ENCODE measurements at regions not wholly inside any gene's neighbourhood (a gene's known extent, or its start where the extent isn't known, plus 50 kb on each side); places are given as distances from the start of the nearest gene placed in this dataset.
"Not testable (repeated sequence)": the region's sequence is repeated elsewhere in the genome, so short reads cannot be mapped to it uniquely, and the experiment has no call there.

DNA sequence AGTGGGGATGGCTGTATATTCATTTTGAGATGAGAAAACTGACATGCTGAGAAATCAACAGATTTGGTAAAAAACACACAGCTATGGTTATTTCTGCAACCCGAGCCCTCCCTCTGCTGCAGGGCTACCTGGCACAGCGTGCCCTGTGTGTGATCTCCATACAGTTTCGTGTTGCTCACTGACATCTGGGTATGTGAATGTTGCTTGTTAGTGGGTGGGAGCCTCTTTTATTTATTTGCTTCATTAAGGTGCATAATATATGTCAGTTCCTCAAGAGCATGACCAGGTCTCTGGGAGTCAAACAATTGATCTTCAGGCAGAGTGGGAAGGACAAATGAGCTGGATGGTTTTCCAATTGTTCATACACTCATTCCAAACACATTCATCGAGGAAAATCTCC is 139.1 kb upstream of the FHL2 start:
- H3K36me3 ChIP-seq (replicated peaks in 1 of 2; ENCODE audit: control insufficient read depth in 2 of 2, insufficient read depth in 2 of 2, low read length in 2 of 2): no peaks in the 10 kb centered on the region
- H3K79me1 ChIP-seq (ENCODE audit: low read depth, low read length): no peaks in the 10 kb centered on the region
- no peak overlapping the region for H3K18ac ChIP-seq (ENCODE audit: low read length)
- H2AFZ ChIP-seq (ENCODE audit: low read length): no peak overlapping the region
- H2BK12ac ChIP-seq (ENCODE audit: low read length): no peak overlapping the region
- H3K23ac ChIP-seq (ENCODE audit: low read depth, low read length, poor library complexity): no peak overlapping the region
- no peak overlapping the region for H3K27ac ChIP-seq (replicated peaks; ENCODE audit: low read length)
- DNase-seq (ENCODE audit: low spot score): no peak
- no peak overlapping the region for H3K4ac ChIP-seq (ENCODE audit: low read length)
- H3K4me1 ChIP-seq (ENCODE audit: control insufficient read depth in 2 of 2, insufficient read depth in 1 of 2, low read depth in 1 of 2, low read length in 2 of 2): no peaks in the 10 kb centered on the region
- WGBS, 2 donors (ENCODE audit: extremely low coverage in 2 of 2, insufficient read length in 2 of 2, insufficient replicate concordance in 1 of 2): no CpG with 5 or more reads among the region's 4 CpGs
- H4K8ac ChIP-seq (ENCODE audit: low read depth, low read length): no peak overlapping the region
- no peak overlapping the region for H2BK5ac ChIP-seq (ENCODE audit: low read length)
- H3K4me2 ChIP-seq (ENCODE audit: insufficient read depth, low read length, poor library complexity, severe bottlenecking): no peak overlapping the region
- no peak overlapping the region for H3K14ac ChIP-seq (ENCODE audit: low read length)
- no peak overlapping the region for H2BK15ac ChIP-seq (ENCODE audit: low read length)
- no peak overlapping the region for H2BK120ac ChIP-seq (ENCODE audit: low read depth, low read length)
- H3K27me3 ChIP-seq (ENCODE audit: control insufficient read depth in 3 of 3, insufficient read depth in 3 of 3, low read depth in 1 of 3, low read length in 3 of 3): peaks cover 0 to 18% (median 0%) of the 10 kb centered on the region in 3 experiments
- no peak overlapping the region for H3K4me3 ChIP-seq (ENCODE audit: low read length in 2 of 2)
- H3K9me3 ChIP-seq (replicated peaks in 1 of 2; ENCODE audit: control insufficient read depth in 2 of 2, insufficient read depth in 1 of 2, low read depth in 1 of 2, low read length in 2 of 2): no peaks in the 10 kb centered on the region
- no peak overlapping the region for H2AK5ac ChIP-seq (ENCODE audit: low read depth, low read length)
- H4K91ac ChIP-seq (ENCODE audit: low read depth, low read length, poor library complexity): no peak overlapping the region
- H3K9ac ChIP-seq (ENCODE audit: low read depth, low read length, poor library complexity): no peak overlapping the region

- no peak for DNase-seq (ENCODE audit: low spot score)
- Histone ChIP-seq H2BK120ac (ENCODE audit: low read depth, low read length) (no peak overlapping the region), H3K4me2 (ENCODE audit: insufficient read depth, low read length, poor library complexity, severe bottlenecking) (no peak overlapping the region), H3K18ac (ENCODE audit: low read length) (no peak overlapping the region), H3K27ac (replicated peaks; ENCODE audit: low read length) (no peak overlapping the region), H3K27me3 (ENCODE audit: control insufficient read depth in 3 of 3, insufficient read depth in 3 of 3, low read depth in 1 of 3, low read length in 3 of 3) (peaks cover 0 to 18% (median 0%) of the 10 kb centered on the region in 3 experiments), H2BK5ac (ENCODE audit: low read length) (no peak overlapping the region), H3K23ac (ENCODE audit: low read depth, low read length, poor library complexity) (no peak overlapping the region), H2BK15ac (ENCODE audit: low read length) (no peak overlapping the region), H3K79me1 (ENCODE audit: low read depth, low read length) (no peaks in the 10 kb centered on the region), H2BK12ac (ENCODE audit: low read length) (no peak overlapping the region), H3K9me3 (replicated peaks in 1 of 2; ENCODE audit: control insufficient read depth in 2 of 2, insufficient read depth in 1 of 2, low read depth in 1 of 2, low read length in 2 of 2) (no peaks in the 10 kb centered on the region), H3K9ac (ENCODE audit: low read depth, low read length, poor library complexity) (no peak overlapping the region), H3K4me1 (ENCODE audit: control insufficient read depth in 2 of 2, insufficient read depth in 1 of 2, low read depth in 1 of 2, low read length in 2 of 2) (no peaks in the 10 kb centered on the region), H4K91ac (ENCODE audit: low read depth, low read length, poor library complexity) (no peak overlapping the region), H2AFZ (ENCODE audit: low read length) (no peak overlapping the region), H4K8ac (ENCODE audit: low read depth, low read length) (no peak overlapping the region), H3K14ac (ENCODE audit: low read length) (peak overlapping the region; percentile 57), H3K36me3 (replicated peaks in 1 of 2; ENCODE audit: control insufficient read depth in 2 of 2, insufficient read depth in 2 of 2, low read length in 2 of 2) (no peaks in the 10 kb centered on the region), H3K4me3 (ENCODE audit: low read length in 2 of 2) (no peak overlapping the region), H3K4ac (ENCODE audit: low read length) (no peak overlapping the region), H2AK5ac (ENCODE audit: low read depth, low read length) (no peak overlapping the region)
- WGBS, 2 donors (ENCODE audit: extremely low coverage in 2 of 2, insufficient read length in 2 of 2, insufficient replicate concordance in 1 of 2): no CpG with 5 or more reads among the region's 7 CpGs
Measured at GRCh38 chr2:105537466-105537865, 138.6 kb upstream of the FHL2 start.

GRCh38 chr2:105536175-105536574 is 137.3 kb upstream of the FHL2 start:
- Histone ChIP-seq H4K8ac (ENCODE audit: low read depth, low read length) (no peak overlapping the region), H3K14ac (ENCODE audit: low read length) (no peak overlapping the region), H3K27me3 (ENCODE audit: control insufficient read depth in 3 of 3, insufficient read depth in 3 of 3, low read depth in 1 of 3, low read length in 3 of 3) (peaks cover 0 to 12% (median 0%) of the 10 kb centered on the region in 3 experiments), H2BK120ac (ENCODE audit: low read depth, low read length) (no peak overlapping the region), H3K27ac (replicated peaks; ENCODE audit: low read length) (no peak overlapping the region), H2BK15ac (ENCODE audit: low read length) (no peak overlapping the region), H3K4me2 (ENCODE audit: insufficient read depth, low read length, poor library complexity, severe bottlenecking) (no peak overlapping the region), H3K4ac (ENCODE audit: low read length) (no peak overlapping the region), H3K36me3 (replicated peaks in 1 of 2; ENCODE audit: control insufficient read depth in 2 of 2, insufficient read depth in 2 of 2, low read length in 2 of 2) (no peaks in the 10 kb centered on the region), H3K79me1 (ENCODE audit: low read depth, low read length) (no peaks in the 10 kb centered on the region), H3K4me1 (ENCODE audit: control insufficient read depth in 2 of 2, insufficient read depth in 1 of 2, low read depth in 1 of 2, low read length in 2 of 2) (no peaks in the 10 kb centered on the region), H3K4me3 (ENCODE audit: low read length in 2 of 2) (no peak overlapping the region), H4K91ac (ENCODE audit: low read depth, low read length, poor library complexity) (no peak overlapping the region), H2AK5ac (ENCODE audit: low read depth, low read length) (no peak overlapping the region), H3K9ac (ENCODE audit: low read depth, low read length, poor library complexity) (no peak overlapping the region), H3K23ac (ENCODE audit: low read depth, low read length, poor library complexity) (no peak overlapping the region), H2BK5ac (ENCODE audit: low read length) (no peak overlapping the region), H2AFZ (ENCODE audit: low read length) (no peak overlapping the region), H3K9me3 (replicated peaks in 1 of 2; ENCODE audit: control insufficient read depth in 2 of 2, insufficient read depth in 1 of 2, low read depth in 1 of 2, low read length in 2 of 2) (no peaks in the 10 kb centered on the region), H3K18ac (ENCODE audit: low read length) (no peak overlapping the region), H2BK12ac (ENCODE audit: low read length) (no peak overlapping the region)
- no CpG with 5 or more reads among the region's 3 CpGs for WGBS, 2 donors (ENCODE audit: extremely low coverage in 2 of 2, insufficient read length in 2 of 2, insufficient replicate concordance in 1 of 2)
- no peak for DNase-seq (ENCODE audit: low spot score)

- H3K4ac ChIP-seq (ENCODE audit: low read length); H4K91ac ChIP-seq (ENCODE audit: low read depth, low read length, poor library complexity); H3K23ac ChIP-seq (ENCODE audit: low read depth, low read length, poor library complexity); H2BK15ac ChIP-seq (ENCODE audit: low read length); H2BK120ac ChIP-seq (ENCODE audit: low read depth, low read length); H3K4me3 ChIP-seq (ENCODE audit: low read length in 2 of 2); H3K18ac ChIP-seq (ENCODE audit: low read length); H4K8ac ChIP-seq (ENCODE audit: low read depth, low read length); H3K4me1 ChIP-seq (ENCODE audit: control insufficient read depth in 2 of 2, insufficient read depth in 1 of 2, low read depth in 1 of 2, low read length in 2 of 2); H3K9ac ChIP-seq (ENCODE audit: low read depth, low read length, poor library complexity); H2BK12ac ChIP-seq (ENCODE audit: low read length); H2BK5ac ChIP-seq (ENCODE audit: low read length); DNase-seq (ENCODE audit: low spot score); H3K14ac ChIP-seq (ENCODE audit: low read length); H3K9me3 ChIP-seq (replicated peaks in 1 of 2; ENCODE audit: control insufficient read depth in 2 of 2, insufficient read depth in 1 of 2, low read depth in 1 of 2, low read length in 2 of 2); H2AFZ ChIP-seq (ENCODE audit: low read length); H3K36me3 ChIP-seq (replicated peaks in 1 of 2; ENCODE audit: control insufficient read depth in 2 of 2, insufficient read depth in 2 of 2, low read length in 2 of 2); H2AK5ac ChIP-seq (ENCODE audit: low read depth, low read length); H3K27ac ChIP-seq (replicated peaks; ENCODE audit: low read length); H3K27me3 ChIP-seq (ENCODE audit: control insufficient read depth in 3 of 3, insufficient read depth in 3 of 3, low read depth in 1 of 3, low read length in 3 of 3); H3K79me1 ChIP-seq (ENCODE audit: low read depth, low read length); H3K4me2 ChIP-seq (ENCODE audit: insufficient read depth, low read length, poor library complexity, severe bottlenecking): not testable (repeated sequence)
Measured at GRCh38 chr2:105529258-105529657, 130.4 kb upstream of the FHL2 start.
